CD14-positive monocyte (primary cell): ENCODE measurements at regions not wholly inside any gene's neighbourhood (a gene's known extent, or its start where the extent isn't known, plus 50 kb on each side); places are given as distances from the start of the nearest gene placed in this dataset.
A peak's percentile ranks its signal among the peaks of the same experiment; 100 is the strongest.

ENCODE experiments used
- DNase-seq, 3 donors: peaks; one replicate each; pipeline ENCODE4 v3.0.0-alpha.2; 2011 to 2022
- H2AFZ ChIP-seq: 2 replicates; pipeline ENCODE4 v1.6.0; 2012; ENCODE audit warnings: mild to moderate bottlenecking, low read depth, low read length, inconsistent platforms; ENCODE audit not compliant: insufficient read depth, poor library complexity, severe bottlenecking
- H3K27ac ChIP-seq, 2 donors: 1 replicate in 1 of 2; 2 replicates in 1 of 2; pipeline ENCODE4 v1.5.1; 2012 to 2013; ENCODE audit warnings: low read length in 2 of 2, control low read depth in 1 of 2, inconsistent platforms in 1 of 2, low read depth in 1 of 2, mild to moderate bottlenecking in 1 of 2
- H3K27me3 ChIP-seq, 2 donors: one replicate each; pipeline versions ENCODE4 v1.6.0 to v1.6.1; 2011 to 2013; ENCODE audit warnings: low read length in 2 of 2; ENCODE audit not compliant: control insufficient read depth in 2 of 2, insufficient read depth in 2 of 2
- H3K36me3 ChIP-seq, 2 donors: replicated peaks in 1 of 2; 1 replicate in 1 of 2; 2 replicates in 1 of 2; pipeline versions ENCODE4 v1.5.1 to v1.6.1; 2012 to 2013; ENCODE audit warnings: low read length in 2 of 2, control low read depth in 1 of 2, inconsistent platforms in 1 of 2, mild to moderate bottlenecking in 1 of 2; ENCODE audit not compliant: insufficient read depth in 2 of 2, control insufficient read depth in 1 of 2
- H3K4me1 ChIP-seq, 2 donors: 1 replicate in 1 of 2; 2 replicates in 1 of 2; pipeline versions ENCODE4 v1.5.1 to v1.6.1; 2012 to 2013; ENCODE audit warnings: low read length in 2 of 2, control low read depth in 1 of 2, inconsistent platforms in 1 of 2, mild to moderate bottlenecking in 1 of 2, moderate library complexity in 1 of 2; ENCODE audit not compliant: insufficient read depth in 2 of 2, control insufficient read depth in 1 of 2
- H3K4me2 ChIP-seq: replicated peaks from 2 replicates; pipeline ENCODE3; 2012; ENCODE audit warnings: low read length, moderate library complexity, mild to moderate bottlenecking; ENCODE audit not compliant: poor library complexity, severe bottlenecking; ENCODE audit errors: extremely low read depth
- H3K4me3 ChIP-seq, 3 experiments: fragments of 200-600 bp in 1 of 3; sonication (generic) in 1 of 3; replicated peaks in 1 of 3; 1 replicate in 2 of 3; 2 replicates in 1 of 3; pipeline ENCODE4 v1.5.1; 2011 to 2013; ENCODE audit warnings: low read length in 3 of 3, mild to moderate bottlenecking in 3 of 3, control low read depth in 2 of 3, low read depth in 2 of 3, inconsistent platforms in 1 of 3, moderate library complexity in 1 of 3
- H3K79me2 ChIP-seq: 2 replicates; pipeline ENCODE4 v1.6.0; 2012; ENCODE audit warnings: mild to moderate bottlenecking, control low read depth, inconsistent platforms, low read length, moderate library complexity; ENCODE audit not compliant: insufficient read depth
- H3K9ac ChIP-seq: 2 replicates; pipeline ENCODE4 v1.6.0; 2017; ENCODE audit warnings: low read length, mild to moderate bottlenecking; ENCODE audit not compliant: insufficient read depth, poor library complexity, severe bottlenecking
- H3K9me3 ChIP-seq, 2 donors: replicated peaks in 1 of 2; 1 replicate in 1 of 2; 2 replicates in 1 of 2; pipeline versions ENCODE4 v1.5.1 to v1.6.1; 2012 to 2013; ENCODE audit warnings: low read length in 2 of 2, control low read depth in 1 of 2; ENCODE audit not compliant: control insufficient read depth in 1 of 2, insufficient read depth in 1 of 2
- H4K20me1 ChIP-seq: 2 replicates; pipeline ENCODE4 v1.6.0; 2012; ENCODE audit warnings: mild to moderate bottlenecking, low read length, control low read depth, moderate library complexity; ENCODE audit not compliant: insufficient read depth
- H3K27ac Mint-ChIP-seq, 7 donors: one replicate each; pipeline ENCODE4 v1.8.0; 2020; ENCODE audit warnings: mild to moderate bottlenecking in 7 of 7, mixed read lengths in 7 of 7, moderate library complexity in 6 of 7, inconsistent platforms in 2 of 7
- H3K27me3 Mint-ChIP-seq, 3 donors: one replicate each; pipeline ENCODE4 v1.8.0; 2021 to 2022; ENCODE audit warnings: low read depth in 3 of 3, mild to moderate bottlenecking in 3 of 3, mixed read lengths in 3 of 3, moderate library complexity in 3 of 3, inconsistent platforms in 1 of 3
- H3K36me3 Mint-ChIP-seq, 2 donors: one replicate each; pipeline ENCODE4 v1.8.0; 2020; ENCODE audit warnings: mixed read lengths in 2 of 2, inconsistent platforms in 1 of 2, mild to moderate bottlenecking in 1 of 2
- H3K4me1 Mint-ChIP-seq: one replicate; pipeline ENCODE4 v1.8.0; 2020; ENCODE audit warnings: mild to moderate bottlenecking, mixed read lengths
- H3K4me3 Mint-ChIP-seq, 2 donors: one replicate each; pipeline ENCODE4 v1.8.0; 2020; ENCODE audit warnings: mild to moderate bottlenecking in 2 of 2, mixed read lengths in 2 of 2, moderate library complexity in 1 of 2
- H3K9me3 Mint-ChIP-seq, 7 donors: one replicate each; pipeline ENCODE4 v1.8.0; 2020 to 2022; ENCODE audit warnings: mixed read lengths in 7 of 7, mild to moderate bottlenecking in 6 of 7, moderate library complexity in 6 of 7, inconsistent platforms in 2 of 7
- WGBS: methylation state at CpG from one replicate; pipeline ENCODE4 v1.1.5; 2013; ENCODE audit warnings: missing lambda C conversion rate; ENCODE audit not compliant: insufficient coverage; 5-methylcytosine and 5-hydroxymethylcytosine counted together
- intact Hi-C, 2 donors: fragments of 100-400 bp; cut with micrococcal nuclease; formaldehyde crosslinking; loops; one replicate each; pipeline versions ENCODE4 v1.15.0 to v1.15.1; 2023
- TF ChIP-seq, protein P1 (sequence below): fragments of 200-600 bp; IDR thresholded peaks from one replicate; pipeline ENCODE4 v1.8.0; 2022; ENCODE audit warnings: antibody characterized with exemption, mild to moderate bottlenecking

DNA sequence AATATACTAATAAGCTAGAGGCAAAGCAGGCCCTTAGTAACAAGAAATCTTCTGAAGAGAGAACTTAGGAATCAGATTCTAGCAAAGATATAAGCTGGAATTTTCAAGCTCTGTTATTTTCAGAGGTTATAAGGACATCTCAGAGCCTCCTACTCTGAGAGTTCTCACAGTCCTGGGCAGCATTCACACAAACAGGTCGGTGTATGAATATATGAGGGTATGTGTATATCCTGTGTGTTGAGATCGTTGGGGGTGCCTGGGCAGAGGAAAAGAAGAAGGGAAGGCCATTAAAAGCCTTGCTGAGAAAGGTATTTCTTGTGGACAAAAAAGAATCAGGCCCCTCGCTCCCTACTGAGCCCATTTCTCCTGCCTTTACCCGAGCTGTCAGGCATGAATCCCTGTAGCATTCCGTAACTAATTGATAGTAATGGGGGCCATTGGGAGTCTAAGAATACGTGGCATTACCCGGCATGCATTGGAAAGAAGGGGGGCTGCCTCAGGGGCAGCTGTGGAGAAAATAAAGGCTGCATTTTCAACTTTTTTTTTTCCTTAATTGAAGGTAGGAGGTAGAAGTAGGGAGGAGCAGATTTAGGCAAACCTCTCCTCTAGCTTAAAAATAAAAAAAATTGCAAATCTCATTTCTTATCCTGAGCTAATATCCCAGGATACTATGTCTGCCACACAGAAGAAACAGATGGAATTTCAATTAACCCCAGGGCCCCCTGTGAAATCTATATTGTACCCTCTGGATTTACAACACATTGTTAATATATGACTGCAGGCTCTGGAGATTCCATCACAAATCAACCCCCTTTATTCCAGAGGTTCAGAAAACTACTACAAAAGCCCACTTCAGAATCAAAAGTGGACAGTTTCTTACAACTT, 103.8 kb downstream of the GTPBP8 start:
- Histone ChIP-seq H3K27ac (no peak overlapping the region), H3K9me3 (no peaks in the 10 kb centered on the region), H3K79me2 (no peaks in the 10 kb centered on the region), H2AFZ (no peak overlapping the region), H3K4me1 (peaks cover 5 to 8% of the 10 kb centered on the region in 2 donors), H3K9ac (no peak overlapping the region), H4K20me1 (no peaks in the 10 kb centered on the region), H3K4me2 (no peak overlapping the region), H3K36me3 (no peaks in the 10 kb centered on the region), H3K27me3 (no peaks in the 10 kb centered on the region), H3K4me3 (no peak overlapping the region)
- Mint-ChIP-seq H3K9me3 (no peaks in the 10 kb centered on the region), H3K27ac (peak overlapping the region in 1 of 7 donors; percentile 32), H3K4me3 (no peak overlapping the region), H3K4me1 (peaks cover 17% of the 10 kb centered on the region), H3K36me3 (no peaks in the 10 kb centered on the region), H3K27me3 (peaks cover 1 to 6% (median 2%) of the 10 kb centered on the region in 3 donors)
- DNase-seq, result no peak
- intact Hi-C loops, result no loop called here
- TF ChIP-seq, protein P1, sequence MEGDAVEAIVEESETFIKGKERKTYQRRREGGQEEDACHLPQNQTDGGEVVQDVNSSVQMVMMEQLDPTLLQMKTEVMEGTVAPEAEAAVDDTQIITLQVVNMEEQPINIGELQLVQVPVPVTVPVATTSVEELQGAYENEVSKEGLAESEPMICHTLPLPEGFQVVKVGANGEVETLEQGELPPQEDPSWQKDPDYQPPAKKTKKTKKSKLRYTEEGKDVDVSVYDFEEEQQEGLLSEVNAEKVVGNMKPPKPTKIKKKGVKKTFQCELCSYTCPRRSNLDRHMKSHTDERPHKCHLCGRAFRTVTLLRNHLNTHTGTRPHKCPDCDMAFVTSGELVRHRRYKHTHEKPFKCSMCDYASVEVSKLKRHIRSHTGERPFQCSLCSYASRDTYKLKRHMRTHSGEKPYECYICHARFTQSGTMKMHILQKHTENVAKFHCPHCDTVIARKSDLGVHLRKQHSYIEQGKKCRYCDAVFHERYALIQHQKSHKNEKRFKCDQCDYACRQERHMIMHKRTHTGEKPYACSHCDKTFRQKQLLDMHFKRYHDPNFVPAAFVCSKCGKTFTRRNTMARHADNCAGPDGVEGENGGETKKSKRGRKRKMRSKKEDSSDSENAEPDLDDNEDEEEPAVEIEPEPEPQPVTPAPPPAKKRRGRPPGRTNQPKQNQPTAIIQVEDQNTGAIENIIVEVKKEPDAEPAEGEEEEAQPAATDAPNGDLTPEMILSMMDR, result no peak
- 96% methylated on average over 5 of the region's 7 CpGs for WGBS

DNA sequence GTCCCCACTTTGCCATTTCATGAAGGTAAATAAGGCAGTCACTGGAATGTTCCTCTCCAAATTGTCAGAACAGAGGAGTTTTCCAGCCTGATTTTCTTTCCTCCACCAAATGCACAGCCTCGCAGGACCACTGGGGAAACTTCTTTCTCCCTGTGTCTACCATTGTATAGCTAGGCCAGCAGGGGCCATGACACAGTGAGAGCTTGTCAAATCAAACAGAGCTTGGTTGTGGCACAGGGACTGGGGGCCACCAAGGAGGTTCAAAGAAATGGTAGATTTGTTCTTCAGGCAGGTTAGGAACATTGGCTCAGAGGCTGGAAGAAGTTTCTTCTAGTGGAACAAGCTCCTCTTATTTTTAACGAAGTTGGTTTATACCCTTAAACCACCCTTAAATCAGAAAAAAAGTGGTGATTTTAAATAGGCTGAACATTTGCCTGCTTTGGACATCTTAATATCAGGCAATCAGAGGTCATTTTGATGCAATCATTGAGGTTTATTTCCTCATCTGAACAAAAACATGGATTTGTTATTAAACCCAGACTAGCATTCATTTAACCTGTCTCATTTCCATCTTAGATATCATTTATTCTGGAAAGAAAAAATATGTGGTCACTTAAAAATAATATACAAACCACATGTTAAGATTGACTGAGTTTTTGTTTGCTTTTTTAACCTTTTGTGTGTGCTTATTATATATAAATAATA, 105.6 kb downstream of the GTPBP8 start:
- no peak for DNase-seq
- no peak overlapping the region for H3K4me2 ChIP-seq
- Mint-ChIP-seq H3K9me3 (peaks cover 0 to 2% (median 0%) of the 10 kb centered on the region in 7 donors), H3K27ac (no peak overlapping the region), H3K27me3 (peaks cover 0 to 5% (median 1%) of the 10 kb centered on the region in 3 donors), H3K4me1 (peaks cover 15% of the 10 kb centered on the region), H3K4me3 (no peak overlapping the region), H3K36me3 (no peaks in the 10 kb centered on the region)
- no peak overlapping the region for H3K9ac ChIP-seq
- intact Hi-C loops, result no loop called here
- H3K27ac ChIP-seq, result no peak overlapping the region
- no CpG with 5 or more reads among the region's 2 CpGs for WGBS
- H2AFZ ChIP-seq, result no peak overlapping the region
- no peaks in the 10 kb centered on the region for H4K20me1 ChIP-seq
- no peaks in the 10 kb centered on the region for H3K79me2 ChIP-seq
- H3K36me3 ChIP-seq, result no peaks in the 10 kb centered on the region
- no peak overlapping the region for H3K4me3 ChIP-seq
- no peaks in the 10 kb centered on the region for H3K9me3 ChIP-seq
- TF ChIP-seq, protein P1, result no peak
- H3K27me3 ChIP-seq, result no peaks in the 10 kb centered on the region
- peaks cover 5 to 8% of the 10 kb centered on the region in 2 donors for H3K4me1 ChIP-seq
